HepG2 (cell line): ENCODE measurements at regions not wholly inside any gene's neighbourhood (a gene's known extent, or its start where the extent isn't known, plus 50 kb on each side); places are given as distances from the start of the nearest gene placed in this dataset.

Source experiments
- ATAC-seq: fragments of 200-7000 bp; cut with Tn5 transposase; 3 replicates; pipeline ENCODE4 v1.9.1; 2020; ENCODE audit warnings: mild to moderate bottlenecking, moderate library complexity
- BruUV-seq: library from RNA; stranded (reverse); fragments of 400-500 nt; replicated peaks from 2 replicates; lab custom pipeline; 2021; lab: Mats Ljungman, UMichigan
- CTCF ChIA-PET: fragments of 300-600 bp; formaldehyde crosslinking; extraction: SDS; loops from one replicate; lab custom pipeline; 2021; ENCODE audit warnings: low total read pairs, inconsistent platforms, low intra/inter-chr PET ratio; lab: Yijun Ruan, JAX
- POLR2A ChIA-PET: fragments of 350-600 bp; sonication (Branson Sonifier 250); formaldehyde crosslinking; loops from one replicate; lab custom pipeline; 2020; ENCODE audit warnings: antibody characterized with exemption, inconsistent platforms; lab: Yijun Ruan, JAX
- DNase-seq: peaks from one replicate; pipeline ENCODE4 v3.0.0-alpha.2; 2015; ENCODE audit warnings: low spot score
- FAIRE-seq: peaks from 3 replicates; lab custom pipeline; 2011; peaks lifted over from hg19 to GRCh38; lab: Jason Lieb, UNC
- H2AFZ ChIP-seq: one replicate; pipeline ENCODE4 v1.6.1; 2011; ENCODE audit warnings: low read length, inconsistent platforms
- H3K27ac ChIP-seq: fragments of 300-600 bp; 3 replicates; pipeline ENCODE4 v1.8.0; 2011; ENCODE audit warnings: mixed run types, mild to moderate bottlenecking, mixed read lengths, low read length, inconsistent platforms; ENCODE audit not compliant: insufficient read depth; ENCODE audit errors: extremely low read length
- H3K27me3 ChIP-seq, 2 experiments: fragments of 200-600 bp in 1 of 2; 2 replicates in 1 of 2; 3 replicates in 1 of 2; pipeline versions ENCODE4 v1.6.0 to v1.8.0; 2011; ENCODE audit warnings: low read length in 2 of 2, mild to moderate bottlenecking in 2 of 2, moderate library complexity in 2 of 2, inconsistent platforms in 1 of 2; ENCODE audit not compliant: insufficient read depth in 2 of 2, control insufficient read depth in 1 of 2
- H3K36me3 ChIP-seq, 2 experiments: fragments of 200-600 bp in 1 of 2; replicated peaks in 1 of 2; 2 replicates in 1 of 2; 3 replicates in 1 of 2; pipeline versions ENCODE4 v1.5.1 to v1.8.0; 2011; ENCODE audit warnings: low read length in 2 of 2, inconsistent platforms in 1 of 2; ENCODE audit not compliant: insufficient read depth in 2 of 2, control insufficient read depth in 1 of 2
- H3K4me1 ChIP-seq: 2 replicates; pipeline ENCODE4 v1.5.1; 2012; ENCODE audit warnings: low read length, inconsistent platforms; ENCODE audit not compliant: insufficient read depth
- H3K4me2 ChIP-seq: 2 replicates; pipeline ENCODE4 v1.6.0; 2011; ENCODE audit warnings: low read depth, low read length, inconsistent platforms
- H3K4me3 ChIP-seq, 3 experiments: fragments of 200-600 bp in 1 of 3; sonication (generic), shearing (Covaris generic) in 1 of 3; replicated peaks in 1 of 3; 2 replicates each; pipeline ENCODE4 v1.5.1; 2011 to 2016; ENCODE audit warnings: low read length in 3 of 3, inconsistent platforms in 2 of 3, low read depth in 2 of 3, mild to moderate bottlenecking in 2 of 3, control low read depth in 1 of 3, mixed read lengths in 1 of 3; ENCODE audit not compliant: insufficient read depth in 1 of 3
- H3K79me2 ChIP-seq: one replicate; pipeline ENCODE4 v1.6.1; 2011; ENCODE audit warnings: low read length, inconsistent platforms; ENCODE audit not compliant: insufficient read depth
- H3K9ac ChIP-seq: 2 replicates; pipeline ENCODE4 v1.6.0; 2011; ENCODE audit warnings: mild to moderate bottlenecking, low read depth, low read length, inconsistent platforms; ENCODE audit not compliant: insufficient read depth
- H3K9me3 ChIP-seq: 2 replicates; pipeline ENCODE4 v1.5.1; 2012; ENCODE audit warnings: mild to moderate bottlenecking, low read length
- H4K20me1 ChIP-seq: 2 replicates; pipeline ENCODE4 v1.6.0; 2011; ENCODE audit warnings: inconsistent platforms, mild to moderate bottlenecking, low read length, moderate library complexity; ENCODE audit not compliant: insufficient read depth
- ARNTL ChIP-seq: sonication (generic); formaldehyde crosslinking; IDR thresholded peaks from 2 replicates; pipeline ENCODE4 v1.4.0; 2020; ENCODE audit warnings: mild to moderate bottlenecking, missing genetic modification reagents
- BHLHE40 ChIP-seq: IDR thresholded peaks from 2 replicates; pipeline ENCODE4 v1.6.1; 2011; ENCODE audit warnings: low read length, improper control_type of control experiment
- FOSL2 ChIP-seq: sonication (generic); formaldehyde crosslinking; IDR thresholded peaks from 2 replicates; pipeline ENCODE4 v1.4.0; 2020; ENCODE audit warnings: missing genetic modification reagents
- MAFG ChIP-seq: sonication (generic); formaldehyde crosslinking; IDR thresholded peaks from 2 replicates; pipeline ENCODE4 v1.5.1; 2020; ENCODE audit warnings: mild to moderate bottlenecking, missing genetic modification reagents
- SOX13 ChIP-seq, 3 experiments: fragments of 450-650 bp in 1 of 3; sonication (generic) in 1 of 3; formaldehyde crosslinking in 1 of 3; IDR thresholded peaks in 2 of 3; conservative IDR thresholded peaks in 1 of 3; 2 replicates each; pipeline versions ENCODE4 v1.5.0 to v1.6.1; 2016 to 2020; ENCODE audit warnings: antibody characterized with exemption in 1 of 3, mild to moderate bottlenecking in 1 of 3, missing compliant biosample characterization in 1 of 3, missing genetic modification reagents in 1 of 3, moderate library complexity in 1 of 3
- SOX6 ChIP-seq, 2 experiments: fragments of 450-650 bp in 1 of 2; sonication (generic) in 1 of 2; formaldehyde crosslinking in 1 of 2; IDR thresholded peaks; 2 replicates each; pipeline versions ENCODE4 v1.4.0 to v1.6.1; 2017 to 2020; ENCODE audit warnings: antibody characterized with exemption in 1 of 2, mild to moderate bottlenecking in 1 of 2, missing genetic modification reagents in 1 of 2
- ZNF530 ChIP-seq: sonication (generic); formaldehyde crosslinking; IDR thresholded peaks from 2 replicates; pipeline ENCODE4 v1.5.0; 2020; ENCODE audit warnings: low read depth, mild to moderate bottlenecking, missing genetic modification reagents
- ZNF629 ChIP-seq: sonication (generic); formaldehyde crosslinking; conservative IDR thresholded peaks from 2 replicates; pipeline ENCODE4 v1.5.0; 2020; ENCODE audit warnings: missing genetic modification reagents
- ZNF660 ChIP-seq: sonication (generic); formaldehyde crosslinking; IDR thresholded peaks from 2 replicates; pipeline ENCODE4 v1.5.1; 2020; ENCODE audit warnings: mild to moderate bottlenecking, low read depth, missing genetic modification reagents, borderline replicate concordance
- WGBS: methylation state at CpG from one replicate; pipeline ENCODE4 v1.1.6; 2017; ENCODE audit warnings: low lambda C conversion rate; 5-methylcytosine and 5-hydroxymethylcytosine counted together
- in situ Hi-C: cut with HindIII; loops from 2 replicates; pipeline ENCODE4 v1.10.0; 2017; ENCODE audit warnings: low pct_unique_long_range_greater_than_20kb; ENCODE audit not compliant: extremely low pct_ligation_motif_present
- intact Hi-C: fragments of 100-400 bp; cut with micrococcal nuclease; formaldehyde crosslinking; loops from one replicate; pipeline ENCODE4 v1.10.0; 2022; ENCODE audit not compliant: unreplicated experiment
- TF ChIP-seq, protein P1 (sequence below): sonication (generic); formaldehyde crosslinking; IDR thresholded peaks from 2 replicates; pipeline ENCODE4 v1.5.0; 2020; ENCODE audit warnings: missing genetic modification reagents, mild to moderate bottlenecking, borderline replicate concordance
- TF ChIP-seq, protein P2 (sequence below): sonication (generic); formaldehyde crosslinking; IDR thresholded peaks from 2 replicates; pipeline ENCODE4 v1.5.1; 2020; ENCODE audit warnings: mild to moderate bottlenecking, missing genetic modification reagents

DNA sequence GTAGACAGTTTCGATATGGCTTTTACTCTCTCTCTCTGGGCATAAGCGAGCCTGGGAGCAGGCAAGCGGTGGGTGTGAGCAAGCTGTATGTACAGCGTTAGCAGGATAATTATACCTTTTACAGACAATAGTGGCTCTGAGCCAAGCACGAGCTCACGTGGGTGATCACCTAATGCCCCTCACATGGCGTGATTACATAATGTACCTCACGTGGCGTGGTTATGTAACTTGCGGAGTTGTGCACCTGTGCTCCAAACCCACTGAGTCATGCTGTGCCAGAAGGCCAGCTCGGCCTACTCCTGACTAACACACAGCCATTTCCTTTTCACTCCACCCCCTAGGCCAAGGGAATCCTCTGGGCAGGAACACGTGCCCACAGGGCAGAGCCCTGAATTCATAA, 797.2 kb downstream of the EFNA5 start:
- ChIA-PET POLR2A (no interaction called here), CTCF (no interaction called here)
- Histone ChIP-seq H3K27me3 (no peaks in the 10 kb centered on the region; a peak in 1 of 5 replicates), H3K4me3 (no peak overlapping the region), H3K9me3 (no peaks in the 10 kb centered on the region), H3K79me2 (no peaks in the 10 kb centered on the region), H2AFZ (no peak overlapping the region), H3K9ac (no peak overlapping the region), H3K36me3 (no peaks in the 10 kb centered on the region), H4K20me1 (no peaks in the 10 kb centered on the region), H3K27ac (no peak overlapping the region), H3K4me1 (no peaks in the 10 kb centered on the region), H3K4me2 (no peak overlapping the region)
- intact Hi-C loops = loop anchor here (10.0 kb wide), 1 partner anchor 749 kb away; no protein-coding TSS in a partner anchor
- in situ Hi-C loops = no loop called here
- ATAC-seq (no peak), DNase-seq (no peak), FAIRE-seq (no peak)
- BruUV-seq = no TSS peak
- TF ChIP-seq SOX13 (IDR thresholded peaks at IDR 0.05) (no peak), SOX13 (CRISPR knock-in tag; conservative IDR thresholded peaks at IDR 0.05 in 1 of 2, IDR thresholded peaks at IDR 0.05 in 1 of 2) (0 out of 4 replicates have a peak, but pooled peaks of 1 of the 2 experiments have one; percentile 21), FOSL2 (CRISPR knock-in tag) (peak; percentile 42; the same call in 1 of the 2 replicates), SOX6 (IDR thresholded peaks at IDR 0.05) (no peak), SOX6 (CRISPR knock-in tag; IDR thresholded peaks at IDR 0.05) (peak; percentile 11; the same call in 1 of the 2 replicates), BHLHE40 (peak; percentile 43; the same call in 1 of the 2 replicates), ZNF530 (CRISPR knock-in tag) (no peak), ZNF629 (CRISPR knock-in tag) (no peak), ARNTL (peak; percentile 42; the same call in 1 of the 2 replicates)
- WGBS = 28% methylated on average over 10 of the region's 12 CpGs

DNA sequence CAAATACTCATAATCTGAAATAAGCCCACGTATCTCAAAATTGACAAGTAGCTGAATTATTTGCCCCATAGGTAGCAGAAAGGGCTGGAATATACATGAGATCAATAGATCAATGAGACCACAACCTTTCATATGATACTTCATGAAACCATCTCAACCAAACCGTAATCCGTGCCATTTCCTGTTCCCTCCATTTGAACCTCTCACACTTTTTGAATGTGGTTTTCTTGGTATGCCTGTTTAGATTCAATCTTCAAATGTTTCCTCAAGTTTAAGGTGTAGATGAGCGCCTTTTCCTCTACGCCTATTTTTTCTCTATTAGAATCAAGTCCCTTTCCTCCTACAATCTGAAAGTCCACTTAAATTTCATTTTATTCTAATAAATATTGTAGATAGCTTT, 805.5 kb downstream of the EFNA5 start:
- CTCF ChIA-PET = no interaction called here
- no peak for FAIRE-seq

More for the DNA sequence above, 805.5 kb downstream of the EFNA5 start:
- no peaks in the 10 kb centered on the region for H3K36me3 ChIP-seq
- TF ChIP-seq, protein P1, sequence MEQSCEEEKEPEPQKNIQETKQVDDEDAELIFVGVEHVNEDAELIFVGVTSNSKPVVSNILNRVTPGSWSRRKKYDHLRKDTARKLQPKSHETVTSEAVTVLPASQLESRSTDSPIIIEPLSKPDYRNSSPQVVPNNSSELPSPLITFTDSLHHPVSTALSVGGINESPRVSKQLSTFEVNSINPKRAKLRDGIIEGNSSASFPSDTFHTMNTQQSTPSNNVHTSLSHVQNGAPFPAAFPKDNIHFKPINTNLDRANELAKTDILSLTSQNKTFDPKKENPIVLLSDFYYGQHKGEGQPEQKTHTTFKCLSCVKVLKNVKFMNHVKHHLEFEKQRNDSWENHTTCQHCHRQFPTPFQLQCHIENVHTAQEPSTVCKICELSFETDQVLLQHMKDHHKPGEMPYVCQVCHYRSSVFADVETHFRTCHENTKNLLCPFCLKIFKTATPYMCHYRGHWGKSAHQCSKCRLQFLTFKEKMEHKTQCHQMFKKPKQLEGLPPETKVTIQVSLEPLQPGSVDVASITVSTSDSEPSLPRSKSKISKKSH (CRISPR knock-in tag) = no peak
- TF ChIP-seq, protein P2, sequence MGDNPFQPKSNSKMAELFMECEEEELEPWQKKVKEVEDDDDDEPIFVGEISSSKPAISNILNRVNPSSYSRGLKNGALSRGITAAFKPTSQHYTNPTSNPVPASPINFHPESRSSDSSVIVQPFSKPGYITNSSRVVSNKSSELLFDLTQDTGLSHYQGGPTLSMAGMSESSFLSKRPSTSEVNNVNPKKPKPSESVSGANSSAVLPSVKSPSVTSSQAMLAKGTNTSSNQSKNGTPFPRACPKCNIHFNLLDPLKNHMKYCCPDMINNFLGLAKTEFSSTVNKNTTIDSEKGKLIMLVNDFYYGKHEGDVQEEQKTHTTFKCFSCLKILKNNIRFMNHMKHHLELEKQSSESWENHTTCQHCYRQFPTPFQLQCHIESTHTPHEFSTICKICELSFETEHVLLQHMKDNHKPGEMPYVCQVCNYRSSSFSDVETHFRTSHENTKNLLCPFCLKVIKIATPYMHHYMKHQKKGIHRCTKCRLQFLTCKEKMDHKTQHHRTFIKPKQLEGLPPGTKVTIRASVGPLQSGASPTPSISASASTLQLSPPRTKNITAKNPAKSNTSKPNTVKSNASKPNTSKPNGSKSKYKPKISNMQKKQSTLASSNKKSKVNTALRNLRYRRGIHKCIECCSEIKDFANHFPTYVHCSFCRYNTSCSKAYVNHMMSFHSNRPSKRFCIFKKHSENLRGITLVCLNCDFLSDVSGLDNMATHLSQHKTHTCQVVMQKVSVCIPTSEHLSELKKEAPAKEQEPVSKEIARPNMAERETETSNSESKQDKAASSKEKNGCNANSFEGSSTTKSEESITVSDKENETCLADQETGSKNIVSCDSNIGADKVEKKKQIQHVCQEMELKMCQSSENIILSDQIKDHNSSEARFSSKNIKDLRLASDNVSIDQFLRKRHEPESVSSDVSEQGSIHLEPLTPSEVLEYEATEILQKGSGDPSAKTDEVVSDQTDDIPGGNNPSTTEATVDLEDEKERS (CRISPR knock-in tag) = no peak
- TF ChIP-seq MAFG (CRISPR knock-in tag) (no peak), ZNF660 (CRISPR knock-in tag) (no peak)
- BruUV-seq = no TSS peak
- no peaks in the 10 kb centered on the region for H4K20me1 ChIP-seq
- no peak for ATAC-seq
- intact Hi-C loops = no loop called here
- H3K79me2 ChIP-seq = no peaks in the 10 kb centered on the region
- POLR2A ChIA-PET = no interaction called here
- H3K27ac ChIP-seq = no peak overlapping the region
- no peak overlapping the region for H3K4me3 ChIP-seq
- no peak overlapping the region for H3K9ac ChIP-seq
- no peak for DNase-seq
- no peaks in the 10 kb centered on the region for H3K9me3 ChIP-seq
- H3K27me3 ChIP-seq = no peaks in the 10 kb centered on the region; a peak in 1 of 5 replicates
- in situ Hi-C loops = no loop called here
- 65% methylated on average over 5 of the region's 5 CpGs for WGBS
- H3K4me1 ChIP-seq = no peaks in the 10 kb centered on the region
- no peak overlapping the region for H2AFZ ChIP-seq
- H3K4me2 ChIP-seq = no peak overlapping the region
